ENCODE measurements at regions not wholly inside any gene's neighbourhood (a gene's known extent, or its start where the extent isn't known, plus 50 kb on each side); places are given as distances from the start of the nearest gene placed in this dataset.

DNA sequence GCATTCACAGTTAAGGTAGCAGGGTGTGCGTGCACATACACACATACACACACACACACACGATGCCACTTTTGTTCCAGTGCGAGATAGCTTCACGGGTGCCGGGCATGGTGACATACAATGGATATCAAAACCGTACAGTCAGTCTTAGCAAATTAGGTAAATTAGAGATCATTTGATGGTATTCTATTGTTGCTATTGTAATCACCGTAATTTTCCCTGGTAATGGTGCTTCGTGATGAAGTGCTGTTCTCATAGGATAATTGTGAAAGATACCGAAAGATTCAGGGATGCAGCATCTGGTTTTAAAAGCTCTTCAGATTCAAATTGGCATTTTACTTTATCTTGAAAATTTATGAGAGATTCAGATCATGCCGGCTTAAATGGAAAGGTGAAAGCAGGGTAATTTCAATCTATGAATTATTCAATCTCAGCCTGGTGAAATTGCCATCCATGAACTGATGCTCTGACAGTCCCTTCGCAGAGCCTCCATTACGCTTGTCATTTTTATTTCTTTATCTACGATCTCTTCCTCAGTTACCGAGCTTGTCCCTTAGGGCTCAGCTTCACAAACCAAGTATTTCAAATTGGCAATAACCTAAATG, 71.3 kb upstream of the SOX4 start:
- H3K79me2 ChIP-seq (replicated peaks; ENCODE audit: insufficient read depth, low read length) = peaks cover 32% of the 10 kb centered on the region
- peaks cover 15% of the 10 kb centered on the region for H3F3A ChIP-seq (ENCODE audit: insufficient read depth, low read length, poor library complexity, severe bottlenecking)
- no peaks in the 10 kb centered on the region for H3K36me3 ChIP-seq (ENCODE audit: insufficient read depth, low read length)
- H3K27ac ChIP-seq (ENCODE audit: low read length) = peak overlapping the region; percentile 97
- no peak for TF ChIP-seq TAF1 (IDR thresholded peaks at IDR 0.05; ENCODE audit: low read depth)
- TF ChIP-seq POLR2AphosphoS5 (IDR thresholded peaks at IDR 0.05) = peak; percentile 59
- no peak for TF ChIP-seq EZH2 (IDR thresholded peaks at IDR 0.05; ENCODE audit: borderline replicate concordance, insufficient read depth, low read length, poor library complexity, severe bottlenecking)
- TF ChIP-seq, protein P1, sequence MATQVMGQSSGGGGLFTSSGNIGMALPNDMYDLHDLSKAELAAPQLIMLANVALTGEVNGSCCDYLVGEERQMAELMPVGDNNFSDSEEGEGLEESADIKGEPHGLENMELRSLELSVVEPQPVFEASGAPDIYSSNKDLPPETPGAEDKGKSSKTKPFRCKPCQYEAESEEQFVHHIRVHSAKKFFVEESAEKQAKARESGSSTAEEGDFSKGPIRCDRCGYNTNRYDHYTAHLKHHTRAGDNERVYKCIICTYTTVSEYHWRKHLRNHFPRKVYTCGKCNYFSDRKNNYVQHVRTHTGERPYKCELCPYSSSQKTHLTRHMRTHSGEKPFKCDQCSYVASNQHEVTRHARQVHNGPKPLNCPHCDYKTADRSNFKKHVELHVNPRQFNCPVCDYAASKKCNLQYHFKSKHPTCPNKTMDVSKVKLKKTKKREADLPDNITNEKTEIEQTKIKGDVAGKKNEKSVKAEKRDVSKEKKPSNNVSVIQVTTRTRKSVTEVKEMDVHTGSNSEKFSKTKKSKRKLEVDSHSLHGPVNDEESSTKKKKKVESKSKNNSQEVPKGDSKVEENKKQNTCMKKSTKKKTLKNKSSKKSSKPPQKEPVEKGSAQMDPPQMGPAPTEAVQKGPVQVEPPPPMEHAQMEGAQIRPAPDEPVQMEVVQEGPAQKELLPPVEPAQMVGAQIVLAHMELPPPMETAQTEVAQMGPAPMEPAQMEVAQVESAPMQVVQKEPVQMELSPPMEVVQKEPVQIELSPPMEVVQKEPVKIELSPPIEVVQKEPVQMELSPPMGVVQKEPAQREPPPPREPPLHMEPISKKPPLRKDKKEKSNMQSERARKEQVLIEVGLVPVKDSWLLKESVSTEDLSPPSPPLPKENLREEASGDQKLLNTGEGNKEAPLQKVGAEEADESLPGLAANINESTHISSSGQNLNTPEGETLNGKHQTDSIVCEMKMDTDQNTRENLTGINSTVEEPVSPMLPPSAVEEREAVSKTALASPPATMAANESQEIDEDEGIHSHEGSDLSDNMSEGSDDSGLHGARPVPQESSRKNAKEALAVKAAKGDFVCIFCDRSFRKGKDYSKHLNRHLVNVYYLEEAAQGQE (IDR thresholded peaks at IDR 0.05; ENCODE audit: borderline replicate concordance) = peak; percentile 11
- no peak for TF ChIP-seq RAD21 (conservative IDR thresholded peaks at IDR 0.05)
- peak; percentile 86 for TF ChIP-seq EP300 (conservative IDR thresholded peaks at IDR 0.05; ENCODE audit: poor library complexity, severe bottlenecking)
- no peak for TF ChIP-seq SMC3 (conservative IDR thresholded peaks at IDR 0.05; ENCODE audit: poor library complexity)
- no peak for TF ChIP-seq CTCF (IDR thresholded peaks at IDR 0.05; ENCODE audit: poor library complexity, severe bottlenecking)
- TF ChIP-seq MXI1 (conservative IDR thresholded peaks at IDR 0.05; ENCODE audit: poor library complexity, severe bottlenecking) = no peak
- no peaks in the 10 kb centered on the region for H3K27me3 ChIP-seq (ENCODE audit: insufficient read depth, low read depth, low read length)
- H3K4me2 ChIP-seq (ENCODE audit: low read length) = peak overlapping the region; percentile 53
- H3K4me3 ChIP-seq (ENCODE audit: low read length) = peak overlapping the region; percentile 64
- no peaks in the 10 kb centered on the region for H3K9me3 ChIP-seq (ENCODE audit: low read length)
- H3K9me2 ChIP-seq (ENCODE audit: insufficient read depth, low read length) = no peaks in the 10 kb centered on the region
- no peak overlapping the region for H2AFZ ChIP-seq (ENCODE audit: low read depth, low read length)
- peak overlapping the region; percentile 76 for H3K9ac ChIP-seq (ENCODE audit: low read length)
- no peaks in the 10 kb centered on the region for H4K20me1 ChIP-seq (ENCODE audit: insufficient read depth)

- Histone ChIP-seq H3K27me3 (ENCODE audit: insufficient read depth, low read depth, low read length) (no peaks in the 10 kb centered on the region), H3K9ac (ENCODE audit: low read length) (peak overlapping the region; percentile 76), H3K4me2 (ENCODE audit: low read length) (peak overlapping the region; percentile 3), H3K27ac (ENCODE audit: low read length) (peak overlapping the region; percentile 97), H3K4me3 (ENCODE audit: low read length) (peak overlapping the region; percentile 64), H3K9me3 (ENCODE audit: low read length) (no peaks in the 10 kb centered on the region), H3F3A (ENCODE audit: insufficient read depth, low read length, poor library complexity, severe bottlenecking) (peaks cover 15% of the 10 kb centered on the region), H2AFZ (ENCODE audit: low read depth, low read length) (no peak overlapping the region), H3K9me2 (ENCODE audit: insufficient read depth, low read length) (no peaks in the 10 kb centered on the region), H3K36me3 (ENCODE audit: insufficient read depth, low read length) (no peaks in the 10 kb centered on the region), H4K20me1 (ENCODE audit: insufficient read depth) (no peaks in the 10 kb centered on the region), H3K79me2 (replicated peaks; ENCODE audit: insufficient read depth, low read length) (peaks cover 26% of the 10 kb centered on the region)
- TF ChIP-seq CTCF (IDR thresholded peaks at IDR 0.05; ENCODE audit: poor library complexity, severe bottlenecking) = peak; percentile 75
- TF ChIP-seq EP300 (conservative IDR thresholded peaks at IDR 0.05; ENCODE audit: poor library complexity, severe bottlenecking) = peak; percentile 17
- peak; percentile 23 for TF ChIP-seq TAF1 (IDR thresholded peaks at IDR 0.05; ENCODE audit: low read depth)
- TF ChIP-seq POLR2AphosphoS5 (IDR thresholded peaks at IDR 0.05) = peak; percentile 3
- TF ChIP-seq, protein P1 (IDR thresholded peaks at IDR 0.05; ENCODE audit: borderline replicate concordance) = peak; percentile 42
- TF ChIP-seq RAD21 (conservative IDR thresholded peaks at IDR 0.05) = peak; percentile 49
- TF ChIP-seq EZH2 (IDR thresholded peaks at IDR 0.05; ENCODE audit: borderline replicate concordance, insufficient read depth, low read length, poor library complexity, severe bottlenecking) = no peak
- TF ChIP-seq MXI1 (conservative IDR thresholded peaks at IDR 0.05; ENCODE audit: poor library complexity, severe bottlenecking) = peak; percentile 4
- peak; percentile 59 for TF ChIP-seq SMC3 (conservative IDR thresholded peaks at IDR 0.05; ENCODE audit: poor library complexity)
These were observed 70.6 kb upstream of the SOX4 start for GRCh38 chr6:21522797-21523456.
